ENCODE measurements at regions not wholly inside any gene's neighbourhood (a gene's known extent, or its start where the extent isn't known, plus 50 kb on each side); places are given as distances from the start of the nearest gene placed in this dataset.
"Not testable (repeated sequence)": the region's sequence is repeated elsewhere in the genome, so short reads cannot be mapped to it uniquely, and the experiment has no call there.

- H3K36me3 ChIP-seq: no peaks in the 10 kb centered on the region
- H3K4me1 ChIP-seq: no peaks in the 10 kb centered on the region
- peaks cover 0 to 22% (median 6%) of the 10 kb centered on the region in 8 donors for H3K9me3 ChIP-seq
- H3K27ac ChIP-seq: no peak overlapping the region
- 48 to 60% (median 52%) methylated on average over 3 of the region's 3 CpGs for WGBS, 5 donors
- no peaks in the 10 kb centered on the region for H3K27me3 ChIP-seq (replicated peaks in 1 of 7)
- no peak overlapping the region for H3K4me3 ChIP-seq
- no peak for DNase-seq
- intact Hi-C loops (cut with DNase I; ENCODE audit: low total_unique reads): no loop called here
- no peak for TF ChIP-seq POLR2AphosphoS5 (IDR thresholded peaks at IDR 0.05)
- no peak for TF ChIP-seq CTCF (IDR thresholded peaks at IDR 0.05 in 8 of 11, conservative IDR thresholded peaks at IDR 0.05 in 3 of 11)
- TF ChIP-seq POLR2A (IDR thresholded peaks at IDR 0.05): no peak
Observed at GRCh38 chr5:71924980-71925379, 182.3 kb upstream of the MAP1B start.

GRCh38 chr5:71925608-71926091, 181.6 kb upstream of the MAP1B start:
- no peak overlapping the region for H3K27ac ChIP-seq
- TF ChIP-seq POLR2A (IDR thresholded peaks at IDR 0.05) (no peak), POLR2AphosphoS5 (IDR thresholded peaks at IDR 0.05) (no peak), CTCF (IDR thresholded peaks at IDR 0.05 in 8 of 11, conservative IDR thresholded peaks at IDR 0.05 in 3 of 11) (no peak)
- no peak for DNase-seq
- no peaks in the 10 kb centered on the region for H3K27me3 ChIP-seq (replicated peaks in 1 of 7)
- H3K4me3 ChIP-seq: no peak overlapping the region
- H3K4me1 ChIP-seq: no peaks in the 10 kb centered on the region
- peaks cover 0 to 18% (median 6%) of the 10 kb centered on the region in 8 donors for H3K9me3 ChIP-seq
- WGBS, 5 donors: 62 to 80% (median 76%) methylated on average over 4 of the region's 4 CpGs
- intact Hi-C loops (cut with DNase I; ENCODE audit: low total_unique reads): no loop called here
- H3K36me3 ChIP-seq: no peaks in the 10 kb centered on the region

GRCh38 chr5:71929003-71929402, 178.3 kb upstream of the MAP1B start:
- no peaks in the 10 kb centered on the region for H3K36me3 ChIP-seq
- H3K27me3 ChIP-seq (replicated peaks in 1 of 7): no peaks in the 10 kb centered on the region
- 67 to 90% (median 76%) methylated on average over 3 of the region's 3 CpGs for WGBS, 5 donors
- intact Hi-C loops (cut with DNase I; ENCODE audit: low total_unique reads): no loop called here
- no peak overlapping the region for H3K27ac ChIP-seq
- DNase-seq: no peak
- peaks cover 0 to 13% (median 6%) of the 10 kb centered on the region in 8 donors for H3K9me3 ChIP-seq
- TF ChIP-seq CTCF (IDR thresholded peaks at IDR 0.05 in 8 of 11, conservative IDR thresholded peaks at IDR 0.05 in 3 of 11) (no peak), POLR2A (IDR thresholded peaks at IDR 0.05) (no peak), POLR2AphosphoS5 (IDR thresholded peaks at IDR 0.05) (no peak)
- no peak overlapping the region for H3K4me3 ChIP-seq
- peaks cover 0 to 10% (median 0%) of the 10 kb centered on the region in 6 donors for H3K4me1 ChIP-seq

GRCh38 chr5:71930554-71930953, 176.7 kb upstream of the MAP1B start:
- H3K36me3 ChIP-seq; DNase-seq; H3K27ac ChIP-seq; H3K4me3 ChIP-seq; H3K4me1 ChIP-seq; H3K27me3 ChIP-seq (replicated peaks in 1 of 7); intact Hi-C loops (cut with DNase I; ENCODE audit: low total_unique reads): not testable (repeated sequence)
- peaks cover 0 to 24% (median 10%) of the 10 kb centered on the region in 8 donors for H3K9me3 ChIP-seq

GRCh38 chr5:71932131-71932654, 175.1 kb upstream of the MAP1B start:
- H3K4me1 ChIP-seq: peaks cover 0 to 10% (median 0%) of the 10 kb centered on the region in 6 donors
- H3K27me3 ChIP-seq (replicated peaks in 1 of 7): no peaks in the 10 kb centered on the region
- peak overlapping the region in 2 of 8 donors; percentile 11 to 26 for H3K27ac ChIP-seq
- H3K4me3 ChIP-seq: no peak overlapping the region
- intact Hi-C loops (cut with DNase I; ENCODE audit: low total_unique reads): no loop called here
- H3K36me3 ChIP-seq: no peaks in the 10 kb centered on the region
- TF ChIP-seq POLR2A (IDR thresholded peaks at IDR 0.05) (no peak), CTCF (IDR thresholded peaks at IDR 0.05 in 8 of 11, conservative IDR thresholded peaks at IDR 0.05 in 3 of 11) (no peak), POLR2AphosphoS5 (IDR thresholded peaks at IDR 0.05) (no peak)
- H3K9me3 ChIP-seq: peaks cover 0 to 26% (median 9%) of the 10 kb centered on the region in 8 donors
- 58 to 83% (median 71%) methylated on average over 1 of the region's 1 CpG for WGBS, 5 donors
- no peak for DNase-seq

All from spleen (tissue), 11 donors.